Adrenal gland (tissue), 5 donors: ENCODE measurements at regions not wholly inside any gene's neighbourhood (a gene's known extent, or its start where the extent isn't known, plus 50 kb on each side); places are given as distances from the start of the nearest gene placed in this dataset.

Source experiments
- CTCF ChIP-seq, 6 experiments: fragments of 450-650 bp in 4 of 6; fragments of 200-600 bp in 2 of 6; sonication (generic) in 1 of 6; IDR thresholded peaks; 1 replicate in 5 of 6; 2 replicates in 1 of 6; pipeline versions ENCODE4 v1.5.1 to v1.8.0; 2016 to 2021; ENCODE audit warnings: antibody characterized with exemption in 6 of 6, mild to moderate bottlenecking in 2 of 6, moderate library complexity in 1 of 6
- POLR2A ChIP-seq, 2 donors: fragments of 450-650 bp; IDR thresholded peaks; one replicate each; pipeline ENCODE4 v1.6.1; 2017; ENCODE audit warnings: antibody characterized with exemption in 2 of 2, mild to moderate bottlenecking in 2 of 2, moderate library complexity in 1 of 2
- donor health status: DM: no; HTN: no; CAD: no.

GRCh38 chr4:83209419-83209818 is 75.2 kb downstream of the COQ2 start:
- TF ChIP-seq POLR2A (IDR thresholded peaks at IDR 0.05): no peak
- no peak for TF ChIP-seq CTCF (IDR thresholded peaks at IDR 0.05)
